Activated CD4-positive, CD25-positive, alpha-beta regulatory T cell (primary cell): ENCODE measurements at regions not wholly inside any gene's neighbourhood (a gene's known extent, or its start where the extent isn't known, plus 50 kb on each side); places are given as distances from the start of the nearest gene placed in this dataset.
"Not testable (repeated sequence)": the region's sequence is repeated elsewhere in the genome, so short reads cannot be mapped to it uniquely, and the experiment has no call there.

Experiments used
- DNase-seq, 4 experiments: peaks; one replicate each; lab custom pipeline; 2025; lab: John Stamatoyannopoulos, UW

GRCh38 chr22:48428631-48429371, 1398.9 kb downstream of the BRD1 start:
- no peak for DNase-seq

GRCh38 chr22:48427731-48428211, 1399.9 kb downstream of the BRD1 start:
- DNase-seq: no peak

DNA sequence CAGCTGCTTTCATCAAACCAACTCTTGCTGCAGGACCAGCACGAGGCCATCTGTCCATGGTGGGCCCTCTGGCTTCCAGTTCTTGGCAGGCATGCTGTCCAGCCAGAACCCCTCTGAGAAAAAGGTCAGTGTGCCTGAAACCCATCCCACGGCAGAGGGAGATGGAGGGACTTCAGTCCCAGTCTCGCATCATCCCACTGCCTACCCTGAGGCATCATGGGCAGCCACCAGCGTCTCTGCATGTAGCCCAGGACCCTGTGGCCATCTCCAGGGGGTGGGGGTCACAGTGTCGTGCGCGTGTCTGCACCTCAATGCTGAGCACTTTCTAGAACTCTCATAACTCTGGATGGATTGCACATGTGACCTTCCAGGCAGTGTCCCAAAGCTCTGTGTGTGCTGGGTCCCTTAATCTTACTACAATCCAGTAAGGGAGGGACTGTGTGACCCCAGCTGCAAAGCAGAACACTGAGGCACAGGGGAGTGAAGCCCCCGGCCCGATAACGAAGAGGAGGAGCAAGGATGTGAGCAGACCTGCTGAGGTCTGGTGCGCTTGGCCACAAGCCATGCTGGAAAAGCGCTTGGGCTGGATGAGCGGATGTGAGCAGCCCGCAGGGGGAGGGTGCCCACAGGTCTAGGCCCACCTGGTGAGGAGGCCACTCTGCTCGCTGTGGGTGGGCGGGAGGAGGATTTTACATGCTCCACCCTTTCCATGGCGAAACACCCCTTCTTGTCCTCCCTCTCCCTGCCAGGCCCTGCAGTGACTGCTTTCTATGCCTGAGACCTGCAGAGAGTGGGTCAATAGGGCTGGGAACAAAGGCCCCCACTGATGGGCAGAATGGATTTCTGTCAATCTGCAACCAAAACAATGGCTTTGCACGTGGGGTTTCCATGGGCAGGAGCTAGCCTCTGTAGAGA, 1401.0 kb downstream of the BRD1 start:
- no peak for DNase-seq

DNA sequence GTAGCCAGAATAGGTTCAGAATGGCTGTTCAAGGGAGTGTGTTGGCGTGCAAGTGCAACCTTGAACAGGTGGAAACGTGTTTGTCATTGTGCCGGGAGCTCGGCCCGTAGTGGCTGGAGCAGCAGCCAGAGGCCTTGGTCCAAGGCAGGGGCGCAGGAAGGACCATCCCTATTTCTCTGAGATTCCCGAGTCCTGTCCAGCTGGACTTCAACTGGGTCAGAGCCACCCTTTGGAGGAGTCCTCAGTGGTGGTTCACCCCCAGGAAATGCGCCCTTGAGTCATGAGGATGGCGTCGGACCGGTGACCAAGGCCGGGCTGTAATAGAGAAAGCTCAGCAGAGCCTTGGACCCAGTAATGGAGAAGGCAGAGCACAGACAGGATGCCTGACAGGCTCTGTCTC, 1402.0 kb downstream of the BRD1 start:
- no peak for DNase-seq

DNA sequence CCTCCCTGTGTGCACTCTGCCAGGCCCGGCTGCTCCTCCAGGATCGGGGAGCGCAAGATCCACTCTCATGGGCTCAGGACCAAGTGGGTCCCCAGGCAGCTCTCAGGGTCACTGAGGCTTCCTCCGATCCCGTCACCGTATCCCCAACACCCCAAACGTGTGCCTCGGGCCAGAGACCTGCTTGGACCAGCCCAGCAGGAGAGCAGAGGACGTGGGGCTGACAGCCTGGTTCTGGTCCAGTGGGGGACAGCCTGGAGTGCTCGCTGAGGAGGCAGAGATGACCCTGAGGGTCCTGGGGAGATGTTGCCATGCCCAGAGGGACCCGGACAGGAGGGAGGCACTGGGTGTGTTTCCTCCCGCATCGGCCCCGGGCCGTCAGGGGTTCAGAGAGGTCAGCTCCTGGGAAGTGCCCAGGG, 1402.6 kb downstream of the BRD1 start:
- DNase-seq: no peak

- no peak for DNase-seq
Measured at GRCh38 chr22:48424661-48425060, 1403.0 kb downstream of the BRD1 start.

GRCh38 chr22:48424201-48424627, 1403.5 kb downstream of the BRD1 start:
- DNase-seq: no peak

DNA sequence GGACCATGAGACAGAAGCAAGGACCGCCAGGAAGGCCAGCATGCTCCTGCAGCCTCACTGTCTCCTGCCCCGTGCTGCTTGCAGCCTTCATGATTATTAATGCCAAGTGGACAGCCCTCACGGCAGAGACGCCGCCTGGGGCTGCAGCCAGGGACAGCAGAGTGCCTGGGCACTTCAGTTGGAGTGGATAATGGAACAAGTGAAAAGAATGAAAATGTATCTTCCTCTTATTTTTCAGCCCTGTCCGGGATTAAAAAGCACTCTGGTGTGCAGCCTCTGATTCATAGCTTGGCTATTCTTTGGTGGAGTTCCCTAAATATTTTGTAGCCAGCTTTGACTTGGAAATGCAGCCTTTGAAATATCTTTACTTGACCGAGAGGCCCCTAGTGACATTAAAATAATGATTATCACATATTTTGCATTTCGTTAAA, 1404.2 kb downstream of the BRD1 start:
- no peak for DNase-seq

DNA sequence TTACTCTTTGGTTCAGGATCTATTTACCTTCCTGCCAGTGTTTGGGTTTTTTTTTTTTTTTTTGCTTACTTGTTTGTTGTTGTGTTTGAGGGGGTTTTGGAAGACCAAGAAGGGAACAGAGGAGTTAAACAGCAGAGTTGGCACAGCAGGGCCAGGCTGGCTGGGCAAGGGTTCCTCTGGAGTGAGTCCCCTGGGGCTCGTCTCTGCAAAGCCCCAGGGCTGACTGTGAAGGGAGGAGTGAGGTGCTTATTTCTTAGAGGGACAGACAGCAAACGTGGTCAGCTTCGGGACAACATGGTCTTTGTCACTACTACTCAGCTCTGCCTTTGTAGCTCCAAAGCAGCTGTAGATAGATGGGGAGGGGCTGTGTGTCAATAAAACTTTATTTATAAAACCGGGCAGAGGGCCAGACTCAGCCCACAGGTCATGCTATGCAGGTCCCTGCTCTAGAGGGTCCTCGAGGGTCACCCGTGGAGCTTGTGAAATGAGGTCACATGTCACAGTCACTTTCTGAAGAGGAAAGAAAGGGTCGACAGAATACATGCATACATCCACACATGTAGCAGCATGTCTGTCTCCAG, 1404.7 kb downstream of the BRD1 start:
- no peak for DNase-seq

- no peak for DNase-seq
Measured at GRCh38 chr22:48418831-48419230, 1408.8 kb downstream of the BRD1 start.

DNA sequence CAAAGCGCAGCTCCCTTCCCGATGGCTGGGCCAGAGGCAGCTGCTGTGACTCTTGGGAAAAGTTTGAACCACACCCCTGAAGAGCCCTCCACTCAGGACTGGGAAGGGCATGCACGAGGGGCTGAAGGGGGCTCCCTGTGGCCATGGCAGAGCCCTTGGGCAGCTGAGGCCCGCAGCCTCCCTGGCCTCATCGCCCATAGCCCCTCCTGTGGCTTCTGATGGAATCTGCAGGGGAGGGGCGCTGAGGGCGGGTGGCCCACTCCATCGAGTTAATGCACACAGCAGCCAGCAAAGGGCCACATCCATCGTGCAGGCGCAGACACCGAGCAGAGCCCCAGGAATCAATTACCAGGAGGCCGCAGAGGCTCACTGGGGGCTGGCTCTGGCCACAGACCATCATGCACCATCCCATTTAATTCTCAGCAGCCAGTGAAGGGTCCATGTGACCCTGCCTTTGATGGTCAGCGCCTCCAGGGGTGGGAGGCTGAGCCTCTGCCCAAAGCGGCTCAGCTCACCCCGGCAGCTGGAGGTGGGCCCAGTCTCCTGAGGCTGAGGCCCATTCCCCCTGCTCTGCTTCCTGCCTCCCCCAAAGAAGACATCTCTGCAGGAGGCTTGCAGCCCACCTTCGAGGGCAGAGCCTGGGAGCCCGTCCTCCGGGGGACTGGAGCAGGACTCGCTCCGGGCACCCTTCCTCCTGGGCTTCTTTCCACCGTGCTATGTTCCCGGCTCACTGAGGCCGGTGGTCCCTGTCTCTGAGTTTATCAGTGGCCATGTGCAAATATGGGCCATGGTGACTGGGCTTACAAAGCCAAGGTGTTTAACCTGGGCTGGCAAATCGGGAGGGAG, 1410.2 kb downstream of the BRD1 start:
- DNase-seq: no peak

DNA sequence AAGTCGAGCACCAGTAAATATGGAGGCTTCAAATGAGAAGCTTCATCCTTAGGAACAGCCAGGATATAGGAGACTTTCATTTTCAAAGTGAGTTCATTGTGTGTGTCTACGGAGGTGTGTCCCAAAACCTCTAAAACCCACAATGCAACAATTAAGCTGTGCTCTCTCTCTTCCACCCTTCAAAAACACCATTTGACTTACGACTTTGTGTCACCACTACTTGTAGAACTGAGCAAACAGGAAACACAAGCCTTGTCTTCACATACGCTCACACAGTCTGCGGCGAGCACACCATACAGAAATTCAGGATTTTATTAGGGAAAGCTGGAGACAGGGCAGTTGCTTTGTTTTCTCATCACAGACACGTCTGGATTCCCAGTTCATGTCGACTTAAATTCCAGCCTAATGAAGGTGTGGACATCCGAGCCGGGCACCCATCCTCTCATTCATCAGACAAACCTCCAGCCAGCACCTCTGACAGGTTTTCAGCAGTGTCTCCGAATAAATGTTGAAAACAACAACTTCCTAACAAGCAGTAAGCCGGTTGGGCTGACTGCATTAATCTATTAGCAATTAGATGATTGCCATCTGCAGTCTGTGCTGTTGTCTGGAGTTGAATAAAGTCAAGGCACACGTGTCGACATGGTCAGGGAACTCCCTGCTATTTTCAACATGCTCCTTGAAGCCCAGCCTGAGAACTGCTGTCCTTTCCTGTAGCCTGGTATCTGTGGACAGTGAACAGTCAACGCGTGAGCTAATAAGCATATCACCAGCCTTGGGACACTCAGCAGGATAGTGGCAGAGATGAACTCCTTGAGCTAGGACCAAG, 1411.1 kb downstream of the BRD1 start:
- no peak for DNase-seq

- DNase-seq: no peak
Measured at GRCh38 chr22:48415520-48415919, 1412.2 kb downstream of the BRD1 start.

DNA sequence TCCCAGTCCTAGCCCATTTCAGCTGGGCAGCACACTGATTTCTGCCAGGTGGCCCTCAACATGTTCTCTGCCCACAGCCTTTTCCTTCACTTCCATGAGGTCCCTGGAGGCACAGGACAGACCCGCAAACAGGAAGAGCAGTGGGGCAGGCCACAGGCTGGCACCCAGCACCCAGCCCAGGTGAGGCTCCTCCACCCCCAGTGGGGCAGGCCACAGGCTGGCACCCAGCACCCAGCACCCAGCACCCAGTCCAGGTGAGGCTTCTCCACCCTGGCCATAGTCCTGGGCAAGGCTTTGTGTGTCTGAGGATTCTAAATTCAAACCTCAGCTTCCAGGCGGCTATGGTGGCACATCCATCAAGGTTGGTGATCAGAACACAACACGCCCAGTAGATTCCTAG, 1413.0 kb downstream of the BRD1 start:
- DNase-seq: no peak

DNA sequence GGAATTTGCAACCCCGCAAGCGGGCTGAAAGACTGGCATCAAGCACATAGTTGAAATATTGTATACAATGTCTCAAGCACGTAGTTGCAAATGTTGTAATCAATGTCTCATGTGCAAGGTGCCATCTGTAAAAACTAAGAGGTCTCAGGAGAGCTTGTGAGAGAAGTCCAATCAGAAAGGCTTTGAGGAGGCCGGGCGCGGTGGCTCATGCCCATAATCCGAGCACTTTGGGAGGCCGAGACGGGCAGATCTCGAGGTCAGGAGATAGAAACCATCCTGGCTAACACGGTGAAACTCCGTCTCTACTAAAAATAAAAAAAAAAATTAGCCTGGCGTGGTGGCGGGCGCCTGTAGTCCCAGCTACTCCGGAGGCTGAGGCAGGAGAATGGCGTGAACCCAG, 1414.7 kb downstream of the BRD1 start:
- not testable (repeated sequence) for DNase-seq

DNA sequence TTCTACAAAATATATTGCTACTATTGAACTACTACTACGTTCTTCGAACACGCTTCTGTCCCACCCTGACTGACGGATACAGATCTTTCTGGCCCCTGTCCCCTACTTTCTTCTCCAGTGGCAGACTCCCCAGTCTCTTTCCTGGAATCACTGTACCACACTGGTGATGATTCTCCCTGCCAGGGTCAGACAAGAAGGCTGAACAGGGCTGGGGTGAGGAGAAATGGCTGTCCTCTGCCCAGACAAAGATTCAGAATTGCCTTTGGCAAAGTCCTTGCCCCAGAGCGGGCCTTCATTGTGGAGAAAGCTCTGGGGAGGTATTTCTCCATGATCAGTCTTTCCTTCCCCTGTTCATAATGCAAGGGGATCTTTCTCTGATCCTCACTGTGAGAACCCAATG, 1417.1 kb downstream of the BRD1 start:
- DNase-seq: no peak

- no peak for DNase-seq
Measured at GRCh38 chr22:48407256-48407955, 1420.3 kb downstream of the BRD1 start.

- DNase-seq: no peak
Measured at GRCh38 chr22:48406161-48406560, 1421.5 kb downstream of the BRD1 start.

GRCh38 chr22:48405741-48406140, 1421.9 kb downstream of the BRD1 start:
- no peak for DNase-seq

DNA sequence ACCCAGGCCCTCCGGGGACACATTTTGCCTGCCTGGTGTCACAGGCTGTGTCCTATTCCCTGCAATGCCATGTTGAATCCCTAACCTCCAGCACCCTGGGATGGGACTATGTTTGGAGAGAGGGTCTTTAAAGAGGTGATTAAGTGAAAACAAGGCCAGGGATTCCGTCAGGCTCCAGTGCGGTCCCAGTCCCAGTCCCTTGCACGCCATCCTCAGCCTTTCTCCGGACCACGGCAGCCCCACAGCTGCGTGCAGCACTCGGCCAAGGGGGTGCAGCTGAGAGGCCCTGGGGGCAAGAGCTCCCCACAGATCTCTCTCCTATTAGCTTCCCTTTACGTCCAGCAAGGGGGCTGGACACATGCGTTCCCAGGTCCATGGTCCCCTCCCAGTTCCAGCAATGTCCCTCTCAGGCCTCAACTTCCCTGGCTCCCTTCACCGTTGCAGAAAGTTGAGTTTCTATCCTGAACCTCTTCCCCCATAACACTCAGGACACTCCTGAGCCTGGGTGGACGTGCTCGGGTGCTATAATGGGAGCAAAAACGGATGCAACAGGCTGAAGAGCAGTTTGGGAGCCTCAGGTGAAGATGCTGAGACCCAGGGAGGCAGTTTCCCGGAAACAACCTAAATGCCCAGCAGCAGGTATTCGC, 1422.7 kb downstream of the BRD1 start:
- no peak for DNase-seq
